K562 (cell line): ENCODE measurements at regions not wholly inside any gene's neighbourhood (a gene's known extent, or its start where the extent isn't known, plus 50 kb on each side); places are given as distances from the start of the nearest gene placed in this dataset.

Experiments used
- ATAC-seq: fragments of 200-7000 bp; cut with Tn5 transposase; 3 replicates; pipeline ENCODE4 v1.9.1; 2020; ENCODE audit warnings: moderate library complexity
- BruUV-seq: library from RNA; stranded (reverse); fragments of 400-500 nt; replicated peaks from 2 replicates; lab custom pipeline; 2021; lab: Mats Ljungman, UMichigan
- CTCF ChIA-PET: fragments of 300-600 bp; formaldehyde crosslinking; extraction: SDS; loops from one replicate; lab custom pipeline; 2021; ENCODE audit warnings: low intra/inter-chr PET ratio; lab: Yijun Ruan, JAX
- POLR2A ChIA-PET: fragments of 300-600, 350-650 bp; sonication (Branson Sonifier 250); formaldehyde crosslinking; extraction: SDS; loops from one replicate; lab custom pipeline; 2021; ENCODE audit warnings: antibody characterized with exemption, inconsistent platforms; lab: Yijun Ruan, JAX
- DNase-seq, 4 experiments: peaks; one replicate each; pipeline versions ENCODE4 v3.0.0 to v3.0.0-alpha.2; 2011 to 2018; ENCODE audit warnings: low spot score in 3 of 4, mixed read lengths in 3 of 4; ENCODE audit errors: extremely low read depth in 1 of 4
- FAIRE-seq: peaks from 2 replicates; lab custom pipeline; 2011; peaks lifted over from hg19 to GRCh38; lab: Jason Lieb, UNC
- H2AFZ ChIP-seq: 2 replicates; pipeline ENCODE4 v1.6.0; 2011; ENCODE audit warnings: low read depth, low read length, control low read depth, inconsistent platforms
- H3K27ac ChIP-seq: fragments of 200-600 bp; 3 replicates; pipeline ENCODE4 v1.8.0; 2011; ENCODE audit warnings: low read depth, mild to moderate bottlenecking, control low read depth, inconsistent platforms, low read length, moderate library complexity, mixed read lengths; ENCODE audit errors: extremely low read depth
- H3K27me3 ChIP-seq, 2 experiments: fragments of 300-600 bp in 1 of 2; 2 replicates in 1 of 2; 3 replicates in 1 of 2; pipeline versions ENCODE4 v1.6.0 to v1.8.0; 2011; ENCODE audit warnings: inconsistent platforms in 2 of 2, low read length in 2 of 2, mild to moderate bottlenecking in 1 of 2, mixed read lengths in 1 of 2, moderate library complexity in 1 of 2; ENCODE audit not compliant: control insufficient read depth in 2 of 2, insufficient read depth in 2 of 2
- H3K36me3 ChIP-seq: fragments of 300-600 bp; 3 replicates; pipeline ENCODE4 v1.8.0; 2011; ENCODE audit warnings: mild to moderate bottlenecking, low read length, inconsistent platforms; ENCODE audit not compliant: control insufficient read depth, insufficient read depth
- H3K4me1 ChIP-seq, 2 experiments: fragments of 200-600 bp in 1 of 2; replicated peaks in 1 of 2; 2 replicates in 1 of 2; 3 replicates in 1 of 2; pipeline versions ENCODE4 v1.5.1 to v1.8.0; 2011; ENCODE audit warnings: inconsistent platforms in 2 of 2, low read length in 2 of 2, mild to moderate bottlenecking in 1 of 2, mixed read lengths in 1 of 2, moderate library complexity in 1 of 2; ENCODE audit not compliant: control insufficient read depth in 2 of 2, insufficient read depth in 2 of 2
- H3K4me2 ChIP-seq: 2 replicates; pipeline ENCODE4 v1.6.1; 2011; ENCODE audit warnings: low read length, control low read depth, inconsistent platforms, mixed read lengths; ENCODE audit not compliant: insufficient read depth
- H3K4me3 ChIP-seq: fragments of 200-600 bp; sonication (generic), shearing (Covaris generic); 2 replicates; pipeline ENCODE4 v1.5.1; 2016; ENCODE audit warnings: control low read depth, inconsistent platforms
- H3K79me2 ChIP-seq: fragments of 200-600 bp; 3 replicates; pipeline ENCODE4 v1.8.0; 2011; ENCODE audit warnings: low read length, inconsistent platforms; ENCODE audit not compliant: control insufficient read depth, insufficient read depth
- H3K9ac ChIP-seq, 2 experiments: 2 replicates each; pipeline versions ENCODE4 v1.6.0 to v1.6.1; 2011; ENCODE audit warnings: low read depth in 2 of 2, low read length in 2 of 2, control low read depth in 1 of 2, inconsistent platforms in 1 of 2, mild to moderate bottlenecking in 1 of 2, mixed read lengths in 1 of 2; ENCODE audit not compliant: insufficient read depth in 1 of 2
- H3K9me1 ChIP-seq: one replicate; pipeline ENCODE4 v1.6.0; 2011; ENCODE audit warnings: inconsistent platforms, mild to moderate bottlenecking, low read length, moderate library complexity; ENCODE audit not compliant: control insufficient read depth, insufficient read depth
- H3K9me3 ChIP-seq: replicated peaks from 2 replicates; pipeline ENCODE4 v1.5.1; 2011; ENCODE audit warnings: low read depth, low read length, inconsistent platforms; ENCODE audit not compliant: control insufficient read depth, insufficient read depth
- H4K20me1 ChIP-seq: replicated peaks from 2 replicates; pipeline ENCODE4 v1.6.1; 2011; ENCODE audit warnings: low read length, inconsistent platforms, mixed read lengths; ENCODE audit not compliant: control insufficient read depth, insufficient read depth
- CHD4 ChIP-seq: fragments of 200-600 bp; sonication (generic); IDR thresholded peaks from 3 replicates; pipeline ENCODE4 v1.6.1; 2012; ENCODE audit warnings: low read depth, mild to moderate bottlenecking, mixed read lengths, low read length, inconsistent platforms; ENCODE audit not compliant: insufficient read depth, insufficient replicate concordance, poor library complexity, severe bottlenecking
- EWSR1 ChIP-seq: fragments of 450-650 bp; IDR thresholded peaks from 2 replicates; pipeline ENCODE4 v1.6.1; 2018; ENCODE audit warnings: borderline replicate concordance, mild to moderate bottlenecking, low read depth, moderate library complexity; ENCODE audit not compliant: partially characterized antibody
- ILF3 ChIP-seq: fragments of 450-650 bp; IDR thresholded peaks from 2 replicates; pipeline ENCODE4 v1.6.1; 2018; ENCODE audit warnings: antibody characterized with exemption, mild to moderate bottlenecking, moderate library complexity, borderline replicate concordance
- RBBP5 ChIP-seq: fragments of 200-600 bp; sonication (generic); IDR thresholded peaks from 2 replicates; pipeline ENCODE4 v1.6.1; 2012; ENCODE audit warnings: borderline replicate concordance, mild to moderate bottlenecking, low read length, control low read depth, inconsistent platforms; ENCODE audit not compliant: insufficient read depth, poor library complexity, severe bottlenecking
- SMARCA4 ChIP-seq: fragments of 450-650 bp; IDR thresholded peaks from 2 replicates; pipeline ENCODE4 v1.6.1; 2016
- ZNF780A ChIP-seq: fragments of 250-450 bp; sonication (Bioruptor Pico); IDR thresholded peaks from 2 replicates; pipeline ENCODE4 v1.5.0; 2021; ENCODE audit warnings: mild to moderate bottlenecking
- WGBS: fragments of 100-300 bp; shearing (Covaris generic); methylation state at CpG from one replicate; pipeline ENCODE4 v1.1.6; 2016; ENCODE audit warnings: low coverage, mixed read lengths; ENCODE audit not compliant: insufficient coverage; ENCODE audit errors: missing lambda C conversion rate; 5-methylcytosine and 5-hydroxymethylcytosine counted together
- in situ Hi-C: fragments of 300-500 bp; cut with MboI; formaldehyde crosslinking; loops from 4 replicates; pipeline ENCODE4 v1.15.0; 2018; ENCODE audit warnings: inconsistent platforms, mixed read lengths
- intact Hi-C: fragments of 100-400 bp; cut with micrococcal nuclease; formaldehyde crosslinking; loops from 2 replicates; pipeline ENCODE4 v1.14.2; 2022

- TF ChIP-seq ZNF780A (CRISPR knock-in tag) = no peak
- TF ChIP-seq CHD4 = no peak
- TF ChIP-seq SMARCA4 = no peak
- TF ChIP-seq, all 486 proteins: peak for 0
These were observed 428.1 kb upstream of the DACH1 start (continued) for GRCh38 chr13:72295153-72295552.

GRCh38 chr13:72293206-72293605 lies 426.2 kb upstream of the DACH1 start:
- ChIA-PET POLR2A (no interaction called here), CTCF (no interaction called here)
- no peaks in the 10 kb centered on the region for H4K20me1 ChIP-seq
- H2AFZ ChIP-seq = no peak overlapping the region
- no peaks in the 10 kb centered on the region for H3K4me1 ChIP-seq
- no peak overlapping the region for H3K4me3 ChIP-seq
- no peaks in the 10 kb centered on the region for H3K36me3 ChIP-seq
- no peak for TF ChIP-seq RBBP5
- no peak for TF ChIP-seq ILF3
- TF ChIP-seq EWSR1 = no peak
- no peaks in the 10 kb centered on the region for H3K9me1 ChIP-seq
- H3K9ac ChIP-seq = no peak overlapping the region
- DNase-seq (no peak), FAIRE-seq (no peak), ATAC-seq (no peak)
- no TSS peak for BruUV-seq
- no peak overlapping the region for H3K27ac ChIP-seq
- in situ Hi-C loops = no loop called here
- no peaks in the 10 kb centered on the region for H3K9me3 ChIP-seq
- no peaks in the 10 kb centered on the region for H3K27me3 ChIP-seq
- intact Hi-C loops = no loop called here
- no peaks in the 10 kb centered on the region for H3K79me2 ChIP-seq
- no peak overlapping the region for H3K4me2 ChIP-seq
- 0% methylated on average over 1 of the region's 1 CpG for WGBS
